Erythroblast (primary cell): ENCODE measurements at regions not wholly inside any gene's neighbourhood (a gene's known extent, or its start where the extent isn't known, plus 50 kb on each side); places are given as distances from the start of the nearest gene placed in this dataset.

ENCODE experiments used
- GATA1 ChIP-seq: IDR thresholded peaks from 2 replicates; pipeline ENCODE4 v1.6.1; 2011; ENCODE audit warnings: low read depth, mild to moderate bottlenecking, control low read depth, low read length, moderate library complexity
- POLR2A ChIP-seq: IDR thresholded peaks from 2 replicates; pipeline ENCODE4 v1.6.1; 2011; ENCODE audit warnings: mild to moderate bottlenecking, low read length

- no peak for TF ChIP-seq POLR2A
- TF ChIP-seq GATA1: no peak
Measured at GRCh38 chr9:74355107-74355506, 142.0 kb upstream of the RORB start.
